ENCODE measurements at regions not wholly inside any gene's neighbourhood (a gene's known extent, or its start where the extent isn't known, plus 50 kb on each side); places are given as distances from the start of the nearest gene placed in this dataset.

DNA sequence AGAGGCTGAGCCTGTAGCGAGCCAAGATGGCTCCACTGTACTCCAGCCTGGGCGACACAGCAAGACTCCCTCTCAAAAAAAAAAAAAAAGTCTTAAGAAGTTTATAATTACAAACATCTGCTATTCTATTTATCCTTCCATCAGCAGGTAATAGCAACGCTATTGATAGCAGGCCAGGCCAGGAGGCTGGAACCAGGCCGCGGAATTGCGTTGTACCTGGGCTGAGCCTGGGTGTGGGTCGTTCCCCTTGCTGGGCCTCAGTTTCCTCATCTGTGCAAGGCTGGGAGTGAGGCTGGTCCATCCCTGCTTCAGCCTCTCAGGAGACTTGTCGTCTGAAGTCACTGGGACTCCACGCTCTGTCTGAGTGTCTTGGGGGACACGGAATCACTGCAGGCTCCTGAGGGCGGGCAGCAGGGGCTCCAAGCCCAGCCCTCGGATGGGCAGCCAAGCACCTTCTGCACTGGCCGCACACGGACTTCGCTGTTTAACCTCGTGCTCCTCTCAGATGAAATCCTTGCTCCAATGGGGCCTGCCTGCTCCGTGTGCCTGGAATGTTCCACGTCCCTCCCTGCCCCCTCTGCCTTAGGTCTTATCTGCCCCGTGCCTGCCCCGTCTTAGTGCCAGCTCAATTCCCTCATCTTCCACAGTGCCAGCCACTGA lies 103.9 kb upstream of the C1orf174 start:
- Histone ChIP-seq H3K36me3 (ENCODE audit: insufficient read depth, low read length) (no peaks in the 10 kb centered on the region), H3K27ac (no peak overlapping the region), H3K9ac (ENCODE audit: insufficient read length) (no peak overlapping the region), H3K9me3 (ENCODE audit: low read depth, low read length) (no peaks in the 10 kb centered on the region), H3K4me3 (no peak overlapping the region)
- TF ChIP-seq POLR2AphosphoS5 (IDR thresholded peaks at IDR 0.05; ENCODE audit: borderline replicate concordance, low read depth, low read length), result no peak
- TF ChIP-seq EZH2 (IDR thresholded peaks at IDR 0.05), result no peak
- TF ChIP-seq FOXP2 (optimal IDR thresholded peaks at IDR 0.05; ENCODE audit: control extremely low read depth, extremely low read length, insufficient read depth), result no peak
- no peak for DNase-seq (ENCODE audit: low read depth, low spot score)

- TF ChIP-seq EZH2 (IDR thresholded peaks at IDR 0.05), result no peak
- no peak for TF ChIP-seq POLR2AphosphoS5 (IDR thresholded peaks at IDR 0.05; ENCODE audit: borderline replicate concordance, low read depth, low read length)
- no peak for TF ChIP-seq FOXP2 (optimal IDR thresholded peaks at IDR 0.05; ENCODE audit: control extremely low read depth, extremely low read length, insufficient read depth)
- H3K27ac ChIP-seq, result no peak overlapping the region
- no peaks in the 10 kb centered on the region for H3K36me3 ChIP-seq (ENCODE audit: insufficient read depth, low read length)
- no peak overlapping the region for H3K9ac ChIP-seq (ENCODE audit: insufficient read length)
- no peak for DNase-seq (ENCODE audit: low read depth, low spot score)
- no peaks in the 10 kb centered on the region for H3K9me3 ChIP-seq (ENCODE audit: low read depth, low read length)
- H3K4me3 ChIP-seq, result no peak overlapping the region
Measured at GRCh38 chr1:4004635-4005430, 104.8 kb upstream of the C1orf174 start.

- H3K9me3 ChIP-seq (ENCODE audit: low read depth, low read length), result no peaks in the 10 kb centered on the region
- no peak for DNase-seq (ENCODE audit: low read depth, low spot score)
- TF ChIP-seq FOXP2 (optimal IDR thresholded peaks at IDR 0.05; ENCODE audit: control extremely low read depth, extremely low read length, insufficient read depth), result no peak
- no peak for TF ChIP-seq EZH2 (IDR thresholded peaks at IDR 0.05)
- no peak overlapping the region for H3K27ac ChIP-seq
- H3K9ac ChIP-seq (ENCODE audit: insufficient read length), result no peak overlapping the region
- H3K36me3 ChIP-seq (ENCODE audit: insufficient read depth, low read length), result no peaks in the 10 kb centered on the region
- H3K4me3 ChIP-seq, result no peak overlapping the region
Measured at GRCh38 chr1:4005431-4005830, 105.4 kb upstream of the C1orf174 start.

- DNase-seq (ENCODE audit: low read depth, low spot score), result no peak
- TF ChIP-seq EZH2 (IDR thresholded peaks at IDR 0.05) (no peak), POLR2AphosphoS5 (IDR thresholded peaks at IDR 0.05; ENCODE audit: borderline replicate concordance, low read depth, low read length) (no peak), FOXP2 (optimal IDR thresholded peaks at IDR 0.05; ENCODE audit: control extremely low read depth, extremely low read length, insufficient read depth) (no peak)
- no peaks in the 10 kb centered on the region for H3K36me3 ChIP-seq (ENCODE audit: insufficient read depth, low read length)
- H3K9ac ChIP-seq (ENCODE audit: insufficient read length), result no peak overlapping the region
- no peaks in the 10 kb centered on the region for H3K9me3 ChIP-seq (ENCODE audit: low read depth, low read length)
- H3K4me3 ChIP-seq, result no peak overlapping the region
- no peak overlapping the region for H3K27ac ChIP-seq
Measured at GRCh38 chr1:4006676-4007374, 106.8 kb upstream of the C1orf174 start.

DNA sequence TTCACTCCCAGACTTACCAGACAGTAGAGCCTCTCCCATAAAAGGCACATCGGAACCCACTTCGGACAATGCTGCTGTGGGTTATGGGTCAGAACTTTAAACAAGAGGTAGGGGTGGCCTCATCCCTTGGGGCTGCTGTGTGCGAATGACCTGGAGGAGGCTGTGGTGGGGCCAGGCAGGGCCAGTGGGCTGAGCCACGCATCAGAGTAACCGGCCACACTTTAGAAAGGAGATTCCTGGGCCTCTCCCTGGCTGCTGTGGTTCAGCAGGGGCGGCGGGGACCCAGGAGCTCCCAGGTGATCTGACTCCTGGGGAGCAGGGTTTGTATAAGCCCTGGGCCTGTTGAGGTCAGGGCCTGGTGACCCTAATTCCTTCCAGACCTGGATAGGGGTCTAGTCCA lies 110.2 kb upstream of the C1orf174 start:
- no peak for DNase-seq (ENCODE audit: low read depth, low spot score)
- Histone ChIP-seq H3K36me3 (ENCODE audit: insufficient read depth, low read length) (no peaks in the 10 kb centered on the region), H3K9ac (ENCODE audit: insufficient read length) (no peak overlapping the region), H3K27ac (no peak overlapping the region), H3K9me3 (ENCODE audit: low read depth, low read length) (no peaks in the 10 kb centered on the region), H3K4me3 (no peak overlapping the region)
- no peak for TF ChIP-seq FOXP2 (optimal IDR thresholded peaks at IDR 0.05; ENCODE audit: control extremely low read depth, extremely low read length, insufficient read depth)
- no peak for TF ChIP-seq POLR2AphosphoS5 (IDR thresholded peaks at IDR 0.05; ENCODE audit: borderline replicate concordance, low read depth, low read length)
- no peak for TF ChIP-seq EZH2 (IDR thresholded peaks at IDR 0.05)

DNA sequence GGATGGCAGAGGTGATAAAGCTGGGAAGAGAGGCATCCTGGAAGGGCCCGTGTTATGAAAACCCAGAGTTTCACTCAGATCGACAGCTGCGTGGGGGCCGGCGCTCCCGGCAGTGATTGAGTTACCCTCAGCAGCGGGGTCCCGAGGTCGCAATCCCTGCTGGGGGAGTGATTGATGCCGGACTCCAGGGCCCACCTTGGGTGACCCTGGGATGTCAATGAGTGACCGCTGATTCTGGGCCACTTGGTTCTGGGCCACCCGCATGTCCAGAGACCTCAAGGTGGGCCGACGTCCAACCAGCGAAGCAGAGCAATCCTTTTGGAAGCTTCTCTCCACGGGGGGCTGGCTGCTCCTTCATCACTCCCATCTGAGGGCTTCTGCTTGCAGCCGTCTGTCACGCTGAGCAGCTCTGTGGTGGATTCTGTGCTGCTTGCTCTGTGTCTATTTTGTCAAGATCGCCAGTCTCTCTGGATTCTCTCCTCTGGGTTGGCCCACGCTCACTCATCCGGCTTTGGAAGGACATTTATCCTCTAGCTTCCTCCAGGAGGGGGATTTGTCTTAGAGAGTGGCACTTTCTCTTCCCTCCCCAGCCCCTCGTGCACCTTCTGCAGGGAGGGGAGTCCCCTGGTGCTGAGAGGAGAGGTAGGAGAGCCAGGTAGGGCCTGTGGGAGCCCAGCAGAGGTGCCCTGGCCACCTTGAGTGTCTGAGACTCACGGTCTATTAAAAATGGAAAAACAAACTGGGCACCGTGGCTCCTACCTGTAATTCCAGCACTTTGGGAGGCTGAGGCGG lies 110.9 kb upstream of the C1orf174 start:
- Histone ChIP-seq H3K4me3 (no peak overlapping the region), H3K9me3 (ENCODE audit: low read depth, low read length) (no peaks in the 10 kb centered on the region), H3K27ac (no peak overlapping the region), H3K36me3 (ENCODE audit: insufficient read depth, low read length) (no peaks in the 10 kb centered on the region), H3K9ac (ENCODE audit: insufficient read length) (no peak overlapping the region)
- TF ChIP-seq EZH2 (IDR thresholded peaks at IDR 0.05) (no peak), POLR2AphosphoS5 (IDR thresholded peaks at IDR 0.05; ENCODE audit: borderline replicate concordance, low read depth, low read length) (no peak), FOXP2 (optimal IDR thresholded peaks at IDR 0.05; ENCODE audit: control extremely low read depth, extremely low read length, insufficient read depth) (no peak)
- no peak for DNase-seq (ENCODE audit: low read depth, low spot score)

GRCh38 chr1:4016351-4017130 lies 116.5 kb upstream of the C1orf174 start:
- H3K9me3 ChIP-seq (ENCODE audit: low read depth, low read length), result no peaks in the 10 kb centered on the region
- no peak overlapping the region for H3K27ac ChIP-seq
- no peak for TF ChIP-seq POLR2AphosphoS5 (IDR thresholded peaks at IDR 0.05; ENCODE audit: borderline replicate concordance, low read depth, low read length)
- DNase-seq (ENCODE audit: low read depth, low spot score), result no peak
- no peak overlapping the region for H3K9ac ChIP-seq (ENCODE audit: insufficient read length)
- no peaks in the 10 kb centered on the region for H3K36me3 ChIP-seq (ENCODE audit: insufficient read depth, low read length)
- H3K4me3 ChIP-seq, result no peak overlapping the region
